OCI-LY3 (cell line): ENCODE measurements at regions not wholly inside any gene's neighbourhood (a gene's known extent, or its start where the extent isn't known, plus 50 kb on each side); places are given as distances from the start of the nearest gene placed in this dataset.

Experiments used
- H2AFZ ChIP-seq: fragments of 200-600, 300-600 bp; shearing (Covaris generic); 2 replicates; pipeline ENCODE4 v1.6.0; 2014; ENCODE audit warnings: antibody characterized with exemption, low read depth, low read length
- H3K27ac ChIP-seq: fragments of 200-600, 300-600 bp; sonication (generic); 2 replicates; pipeline ENCODE4 v1.5.1; 2014; ENCODE audit warnings: mild to moderate bottlenecking, low read length, moderate library complexity, mixed read lengths
- H3K27me3 ChIP-seq: fragments of 200-600, 300-600 bp; sonication (generic); 2 replicates; pipeline ENCODE4 v1.6.1; 2014; ENCODE audit warnings: low read depth, low read length, mixed read lengths
- H3K36me3 ChIP-seq: fragments of 200-600, 300-600 bp; sonication (generic); replicated peaks from 2 replicates; pipeline ENCODE3; 2014; ENCODE audit warnings: low read depth, low read length, mixed read lengths
- H3K4me1 ChIP-seq: fragments of 300-600, 200-600 bp; sonication (generic); 2 replicates; pipeline ENCODE4 v1.6.1; 2014; ENCODE audit warnings: low read length, mixed read lengths
- H3K4me2 ChIP-seq: fragments of 200-600, 300-600 bp; sonication (generic); 2 replicates; pipeline ENCODE4 v1.6.1; 2014; ENCODE audit warnings: low read length, mixed read lengths
- H3K4me3 ChIP-seq: fragments of 300-600, 200-600 bp; sonication (generic); 2 replicates; pipeline ENCODE4 v1.5.1; 2014; ENCODE audit warnings: antibody characterized with exemption, mild to moderate bottlenecking, low read length, moderate library complexity
- H3K79me2 ChIP-seq: fragments of 300-600, 200-600 bp; shearing (Covaris generic); 2 replicates; pipeline ENCODE4 v1.6.1; 2014; ENCODE audit warnings: mild to moderate bottlenecking, low read length, mixed read lengths
- H3K9ac ChIP-seq: fragments of 300-600, 200-600 bp; shearing (Covaris generic); 2 replicates; pipeline ENCODE4 v1.6.0; 2014; ENCODE audit warnings: mild to moderate bottlenecking, low read length, moderate library complexity
- H3K9me3 ChIP-seq: fragments of 200-600, 300-600 bp; shearing (Covaris generic); 2 replicates; pipeline ENCODE4 v1.6.1; 2014; ENCODE audit warnings: low read length, mixed read lengths; ENCODE audit not compliant: insufficient read depth
- H4K20me1 ChIP-seq: fragments of 200-600, 300-600 bp; sonication (generic); 2 replicates; pipeline ENCODE4 v1.6.1; 2016; ENCODE audit warnings: low read length, mixed read lengths; ENCODE audit not compliant: insufficient read depth
- CTCF ChIP-seq: fragments of 200-600, 300-600 bp; sonication (generic); IDR thresholded peaks from 2 replicates; pipeline ENCODE4 v1.5.1; 2014; ENCODE audit warnings: antibody characterized with exemption, low read length, low read depth
- EZH2phosphoT487 ChIP-seq: fragments of 200-600 bp; shearing (Covaris generic); IDR thresholded peaks from 2 replicates; pipeline ENCODE4 v1.6.1; 2018; ENCODE audit warnings: antibody characterized with exemption, mixed run types, low read depth

- no peak overlapping the region for H3K27ac ChIP-seq
- H4K20me1 ChIP-seq, result no peaks in the 10 kb centered on the region
- no peak overlapping the region for H3K4me3 ChIP-seq
- H3K9me3 ChIP-seq, result no peaks in the 10 kb centered on the region
- no peaks in the 10 kb centered on the region for H3K36me3 ChIP-seq
- no peaks in the 10 kb centered on the region for H3K79me2 ChIP-seq
- TF ChIP-seq CTCF (no peak), EZH2phosphoT487 (no peak)
- no peaks in the 10 kb centered on the region for H3K4me1 ChIP-seq
- no peak overlapping the region for H2AFZ ChIP-seq
- H3K4me2 ChIP-seq, result no peak overlapping the region
- no peak overlapping the region for H3K9ac ChIP-seq
- no peaks in the 10 kb centered on the region for H3K27me3 ChIP-seq
Measured at GRCh38 chr13:54004026-54004699, 975.5 kb downstream of the OLFM4 start.

- Histone ChIP-seq H3K36me3 (no peaks in the 10 kb centered on the region), H2AFZ (no peak overlapping the region), H3K9me3 (no peaks in the 10 kb centered on the region), H3K9ac (no peak overlapping the region), H4K20me1 (no peaks in the 10 kb centered on the region), H3K27me3 (no peaks in the 10 kb centered on the region), H3K27ac (no peak overlapping the region), H3K4me1 (peaks cover 3% of the 10 kb centered on the region), H3K79me2 (no peaks in the 10 kb centered on the region), H3K4me3 (no peak overlapping the region), H3K4me2 (no peak overlapping the region)
- TF ChIP-seq EZH2phosphoT487 (no peak), CTCF (no peak)
Measured at GRCh38 chr13:54016542-54016941, 987.9 kb downstream of the OLFM4 start.

- Histone ChIP-seq H3K36me3 (no peaks in the 10 kb centered on the region), H3K4me2 (no peak overlapping the region), H3K9ac (no peak overlapping the region), H3K79me2 (no peaks in the 10 kb centered on the region), H2AFZ (no peak overlapping the region), H3K4me3 (no peak overlapping the region), H3K4me1 (peaks cover 11% of the 10 kb centered on the region), H3K9me3 (no peaks in the 10 kb centered on the region), H3K27me3 (no peaks in the 10 kb centered on the region), H4K20me1 (no peaks in the 10 kb centered on the region), H3K27ac (no peak overlapping the region)
- TF ChIP-seq EZH2phosphoT487 (no peak), CTCF (no peak)
Measured at GRCh38 chr13:54018485-54018884, 989.9 kb downstream of the OLFM4 start.

- no peaks in the 10 kb centered on the region for H4K20me1 ChIP-seq
- H3K27me3 ChIP-seq, result no peaks in the 10 kb centered on the region
- peak overlapping the region; percentile 67 for H3K4me3 ChIP-seq
- no peaks in the 10 kb centered on the region for H3K79me2 ChIP-seq
- H3K36me3 ChIP-seq, result no peaks in the 10 kb centered on the region
- H2AFZ ChIP-seq, result peak overlapping the region; percentile 95
- peak overlapping the region; percentile 82 for H3K9ac ChIP-seq
- H3K4me2 ChIP-seq, result peak overlapping the region; percentile 86
- TF ChIP-seq CTCF, result no peak
- TF ChIP-seq EZH2phosphoT487, result no peak
- H3K9me3 ChIP-seq, result peaks cover 6% of the 10 kb centered on the region; the same call in 1 of the 2 replicates
- H3K27ac ChIP-seq, result peak overlapping the region; percentile 89
- peaks cover 29% of the 10 kb centered on the region for H3K4me1 ChIP-seq
Measured at GRCh38 chr13:54029226-54029625, 1000.6 kb downstream of the OLFM4 start.
